Nephron (organoid): ENCODE measurements at regions not wholly inside any gene's neighbourhood (a gene's known extent, or its start where the extent isn't known, plus 50 kb on each side); places are given as distances from the start of the nearest gene placed in this dataset.
A peak's percentile ranks its signal among the peaks of the same experiment; 100 is the strongest.
"Not testable (repeated sequence)": the region's sequence is repeated elsewhere in the genome, so short reads cannot be mapped to it uniquely, and the experiment has no call there.

Experiments
- H3K27ac Mint-ChIP-seq, 3 experiments: 2 replicates each; pipeline ENCODE4 v1.8.0; 2020; ENCODE audit warnings: mixed read lengths in 3 of 3, mild to moderate bottlenecking in 2 of 3, moderate library complexity in 1 of 3
- H3K27me3 Mint-ChIP-seq: 2 replicates; pipeline ENCODE4 v1.8.0; 2021; ENCODE audit warnings: low read depth, mild to moderate bottlenecking, moderate library complexity, mixed read lengths
- H3K36me3 Mint-ChIP-seq: 2 replicates; pipeline ENCODE4 v1.8.0; 2020; ENCODE audit warnings: low read depth, mixed read lengths
- H3K4me1 Mint-ChIP-seq: 2 replicates; pipeline ENCODE4 v1.8.0; 2020; ENCODE audit warnings: mixed read lengths
- H3K4me3 Mint-ChIP-seq, 3 experiments: 2 replicates each; pipeline ENCODE4 v1.8.0; 2020; ENCODE audit warnings: mild to moderate bottlenecking in 3 of 3, mixed read lengths in 3 of 3, moderate library complexity in 2 of 3
- H3K9me3 Mint-ChIP-seq: 2 replicates; pipeline ENCODE4 v1.8.0; 2020; ENCODE audit warnings: mixed read lengths
- CTCF ChIP-seq, 3 experiments: fragments of 200-600 bp; sonication (generic); IDR thresholded peaks; one replicate each; pipeline ENCODE4 v1.5.0; 2021; ENCODE audit warnings: antibody characterized with exemption in 3 of 3; ENCODE audit not compliant: unreplicated experiment in 3 of 3

- peaks cover 3% of the 10 kb centered on the region for H3K9me3 Mint-ChIP-seq
- peak overlapping the region in 2 of 3 experiments; percentile 20 to 83 for H3K27ac Mint-ChIP-seq
- no peaks in the 10 kb centered on the region for H3K27me3 Mint-ChIP-seq
- no peak for TF ChIP-seq CTCF (IDR thresholded peaks at IDR 0.05; ENCODE audit: unreplicated experiment in 3 of 3)
- no peak overlapping the region for H3K4me3 Mint-ChIP-seq
- no peaks in the 10 kb centered on the region for H3K36me3 Mint-ChIP-seq
- peaks cover 18% of the 10 kb centered on the region for H3K4me1 Mint-ChIP-seq
Measured at GRCh38 chr11:109960831-109961230, 132.4 kb upstream of the ZC3H12C start.

- H3K9me3 Mint-ChIP-seq = peaks cover 3% of the 10 kb centered on the region
- no peaks in the 10 kb centered on the region for H3K27me3 Mint-ChIP-seq
- H3K4me1 Mint-ChIP-seq = peaks cover 18% of the 10 kb centered on the region
- H3K27ac Mint-ChIP-seq = peak overlapping the region in 1 of 3 experiments; percentile 20
- no peaks in the 10 kb centered on the region for H3K36me3 Mint-ChIP-seq
- no peak overlapping the region for H3K4me3 Mint-ChIP-seq
- no peak for TF ChIP-seq CTCF (IDR thresholded peaks at IDR 0.05; ENCODE audit: unreplicated experiment in 3 of 3)
Measured at GRCh38 chr11:109961261-109961660, 131.9 kb upstream of the ZC3H12C start.

GRCh38 chr11:109963101-109963500, 130.1 kb upstream of the ZC3H12C start:
- no peak overlapping the region for H3K27ac Mint-ChIP-seq
- peaks cover 3% of the 10 kb centered on the region for H3K9me3 Mint-ChIP-seq
- H3K4me1 Mint-ChIP-seq = peaks cover 14% of the 10 kb centered on the region
- no peak overlapping the region for H3K4me3 Mint-ChIP-seq
- TF ChIP-seq CTCF (IDR thresholded peaks at IDR 0.05; ENCODE audit: unreplicated experiment in 3 of 3) = no peak
- H3K27me3 Mint-ChIP-seq = peaks cover 3% of the 10 kb centered on the region
- H3K36me3 Mint-ChIP-seq = no peaks in the 10 kb centered on the region

- Mint-ChIP-seq H3K9me3 (peaks cover 3% of the 10 kb centered on the region), H3K27ac (no peak overlapping the region), H3K36me3 (no peaks in the 10 kb centered on the region), H3K27me3 (peaks cover 3% of the 10 kb centered on the region), H3K4me1 (peaks cover 8% of the 10 kb centered on the region), H3K4me3 (no peak overlapping the region)
- TF ChIP-seq CTCF (IDR thresholded peaks at IDR 0.05; ENCODE audit: unreplicated experiment in 3 of 3) = no peak
Measured at GRCh38 chr11:109964487-109964886, 128.7 kb upstream of the ZC3H12C start.

GRCh38 chr11:109965445-109965844, 127.7 kb upstream of the ZC3H12C start:
- H3K27ac Mint-ChIP-seq, H3K4me3 Mint-ChIP-seq, H3K4me1 Mint-ChIP-seq, H3K9me3 Mint-ChIP-seq, H3K27me3 Mint-ChIP-seq, H3K36me3 Mint-ChIP-seq: not testable (repeated sequence)

GRCh38 chr11:109965926-109966325, 127.3 kb upstream of the ZC3H12C start:
- H3K27me3 Mint-ChIP-seq, H3K27ac Mint-ChIP-seq, H3K9me3 Mint-ChIP-seq, H3K4me3 Mint-ChIP-seq, H3K4me1 Mint-ChIP-seq, H3K36me3 Mint-ChIP-seq: not testable (repeated sequence)

DNA sequence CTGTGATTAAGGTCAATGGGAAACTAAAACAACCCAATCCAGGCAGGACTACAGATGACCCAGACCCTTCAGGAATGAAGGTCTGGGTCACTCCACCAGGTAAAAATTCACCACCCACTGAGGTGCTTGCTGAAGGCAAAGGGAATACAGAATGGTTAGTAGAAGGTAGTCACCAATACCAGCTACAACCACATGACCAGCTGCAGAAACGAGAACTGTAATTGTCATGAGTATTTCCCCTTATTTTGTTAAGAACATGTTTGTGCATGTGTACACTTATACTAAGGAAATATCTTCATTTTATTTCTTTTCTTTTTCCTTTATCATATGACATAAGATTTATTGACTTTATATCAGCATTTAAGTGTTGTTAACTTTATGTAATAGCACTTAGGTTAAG, 126.1 kb upstream of the ZC3H12C start:
- H3K4me1 Mint-ChIP-seq = peaks cover 13% of the 10 kb centered on the region
- not testable (repeated sequence) for H3K4me3 Mint-ChIP-seq, H3K36me3 Mint-ChIP-seq, H3K9me3 Mint-ChIP-seq, H3K27me3 Mint-ChIP-seq, H3K27ac Mint-ChIP-seq

DNA sequence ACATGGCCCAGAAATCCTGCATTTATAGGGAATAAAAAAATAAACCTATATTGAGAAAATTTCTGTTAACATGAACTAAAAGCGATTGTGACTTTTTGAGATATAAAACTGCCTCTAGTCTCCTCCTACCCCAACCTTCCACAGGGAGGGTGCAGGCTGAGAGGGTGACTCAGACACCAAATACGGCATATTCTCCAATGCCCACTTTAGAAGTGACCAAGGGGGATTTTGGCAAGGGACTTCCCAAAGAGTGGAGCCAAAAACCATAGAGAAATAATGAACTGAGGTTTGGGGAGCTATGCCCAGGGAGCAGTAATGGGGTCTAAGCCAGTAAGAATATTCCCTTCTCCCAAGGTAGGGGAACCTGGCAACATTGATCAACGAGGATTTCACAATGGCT, 124.9 kb upstream of the ZC3H12C start:
- Mint-ChIP-seq H3K36me3 (no peaks in the 10 kb centered on the region), H3K9me3 (no peaks in the 10 kb centered on the region), H3K27me3 (peaks cover 3% of the 10 kb centered on the region), H3K27ac (no peak overlapping the region), H3K4me3 (no peak overlapping the region), H3K4me1 (peaks cover 25% of the 10 kb centered on the region)
- TF ChIP-seq CTCF (IDR thresholded peaks at IDR 0.05; ENCODE audit: unreplicated experiment in 3 of 3) = no peak
